DOHH2 (cell line): ENCODE measurements at regions not wholly inside any gene's neighbourhood (a gene's known extent, or its start where the extent isn't known, plus 50 kb on each side); places are given as distances from the start of the nearest gene placed in this dataset.

Experiments used
- EZH2phosphoT487 ChIP-seq: fragments of 200-600 bp; sonication (generic); IDR thresholded peaks from 2 replicates; pipeline ENCODE4 v1.6.1; 2017; ENCODE audit warnings: borderline replicate concordance, mild to moderate bottlenecking, antibody characterized with exemption, low read length, moderate library complexity, mixed read lengths
- TF ChIP-seq, protein P1 (sequence below): fragments of 200-600 bp; sonication (generic); IDR thresholded peaks from one replicate; pipeline ENCODE4 v1.5.1; 2014; ENCODE audit warnings: antibody characterized with exemption, mild to moderate bottlenecking, low read depth, low read length; ENCODE audit not compliant: poor library complexity, severe bottlenecking

DNA sequence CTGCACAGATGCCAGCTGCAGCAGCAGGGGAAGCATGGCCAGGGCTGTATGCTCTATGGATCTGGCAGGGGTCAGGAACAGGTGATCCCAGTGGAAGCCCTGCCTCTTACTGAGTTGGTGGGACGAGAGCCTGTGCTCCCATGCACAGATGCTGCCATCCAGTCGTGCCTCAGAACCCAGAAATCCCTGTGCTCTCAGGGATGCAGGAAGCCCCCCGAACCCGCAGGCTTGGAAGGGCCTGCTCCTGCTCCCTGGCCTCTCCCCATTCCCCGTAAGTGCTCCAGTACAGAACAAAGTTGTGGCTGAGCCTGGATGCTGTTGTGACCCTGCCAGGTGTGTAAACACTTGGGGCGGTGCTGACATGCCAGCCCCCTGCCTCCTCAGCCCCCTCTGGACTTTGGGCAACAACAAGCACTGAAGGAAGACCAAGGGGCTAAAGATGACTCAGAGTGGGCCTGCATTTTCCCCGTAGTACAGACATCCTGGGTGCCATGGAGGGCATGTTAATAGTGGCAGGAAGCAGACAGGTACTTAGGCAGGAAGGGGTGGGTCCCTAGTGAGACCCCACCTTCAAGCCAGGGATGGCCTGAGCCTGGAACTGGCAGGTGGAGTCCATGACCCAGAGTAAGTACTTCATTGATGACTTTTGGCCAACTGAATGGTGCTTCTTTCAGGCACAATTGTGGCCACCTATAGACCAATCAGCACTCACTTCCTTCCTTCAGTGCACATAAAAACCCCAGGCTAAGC, 1640.7 kb downstream of the C4orf33 start:
- TF ChIP-seq, protein P1, sequence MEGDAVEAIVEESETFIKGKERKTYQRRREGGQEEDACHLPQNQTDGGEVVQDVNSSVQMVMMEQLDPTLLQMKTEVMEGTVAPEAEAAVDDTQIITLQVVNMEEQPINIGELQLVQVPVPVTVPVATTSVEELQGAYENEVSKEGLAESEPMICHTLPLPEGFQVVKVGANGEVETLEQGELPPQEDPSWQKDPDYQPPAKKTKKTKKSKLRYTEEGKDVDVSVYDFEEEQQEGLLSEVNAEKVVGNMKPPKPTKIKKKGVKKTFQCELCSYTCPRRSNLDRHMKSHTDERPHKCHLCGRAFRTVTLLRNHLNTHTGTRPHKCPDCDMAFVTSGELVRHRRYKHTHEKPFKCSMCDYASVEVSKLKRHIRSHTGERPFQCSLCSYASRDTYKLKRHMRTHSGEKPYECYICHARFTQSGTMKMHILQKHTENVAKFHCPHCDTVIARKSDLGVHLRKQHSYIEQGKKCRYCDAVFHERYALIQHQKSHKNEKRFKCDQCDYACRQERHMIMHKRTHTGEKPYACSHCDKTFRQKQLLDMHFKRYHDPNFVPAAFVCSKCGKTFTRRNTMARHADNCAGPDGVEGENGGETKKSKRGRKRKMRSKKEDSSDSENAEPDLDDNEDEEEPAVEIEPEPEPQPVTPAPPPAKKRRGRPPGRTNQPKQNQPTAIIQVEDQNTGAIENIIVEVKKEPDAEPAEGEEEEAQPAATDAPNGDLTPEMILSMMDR, result no peak
- TF ChIP-seq EZH2phosphoT487, result no peak
